Sigmoid colon (tissue), 6 donors: ENCODE measurements at regions not wholly inside any gene's neighbourhood (a gene's known extent, or its start where the extent isn't known, plus 50 kb on each side); places are given as distances from the start of the nearest gene placed in this dataset.

Experiments used
- DNase-seq: peaks from one replicate; pipeline ENCODE4 v3.0.0-alpha.2; 2019
- H3K27ac ChIP-seq, 4 donors: fragments of 200-600 bp; sonication (generic); one replicate each; pipeline ENCODE4 v1.5.1; 2016 to 2019; ENCODE audit warnings: mild to moderate bottlenecking in 1 of 4
- H3K27me3 ChIP-seq, 3 donors: fragments of 200-600 bp; sonication (generic); one replicate each; pipeline ENCODE4 v1.5.1; 2019; ENCODE audit warnings: mild to moderate bottlenecking in 1 of 3
- H3K36me3 ChIP-seq, 4 donors: fragments of 200-600 bp; sonication (generic); one replicate each; pipeline ENCODE4 v1.5.1; 2016 to 2019
- H3K4me1 ChIP-seq, 4 donors: fragments of 200-600 bp; sonication (generic); one replicate each; pipeline ENCODE4 v1.5.1; 2017 to 2019
- H3K4me3 ChIP-seq, 4 donors: fragments of 200-600 bp; sonication (generic); one replicate each; pipeline ENCODE4 v1.5.1; 2017 to 2019; ENCODE audit warnings: mild to moderate bottlenecking in 2 of 4, moderate library complexity in 1 of 4
- H3K9me3 ChIP-seq, 4 donors: fragments of 200-600 bp in 3 of 4; sonication (generic) in 3 of 4; one replicate each; pipeline versions ENCODE4 v1.5.1 to v1.6.1; 2013 to 2019
- EP300 ChIP-seq, 4 donors: sonication (generic); formaldehyde crosslinking; IDR thresholded peaks; one replicate each; pipeline ENCODE4 v1.6.1; 2017; ENCODE audit warnings: antibody characterized with exemption in 4 of 4
- POLR2A ChIP-seq, 2 donors: fragments of 450-650 bp; IDR thresholded peaks; one replicate each; pipeline ENCODE4 v1.6.1; 2016; ENCODE audit warnings: antibody characterized with exemption in 2 of 2, mild to moderate bottlenecking in 2 of 2, moderate library complexity in 2 of 2
- POLR2AphosphoS5 ChIP-seq, 4 donors: sonication (generic); formaldehyde crosslinking; IDR thresholded peaks; one replicate each; pipeline ENCODE4 v1.6.1; 2017; ENCODE audit warnings: antibody characterized with exemption in 4 of 4
- WGBS, 2 donors: extraction: QIAGEN DNeasy Blood & Tissue Kit; methylation state at CpG; one replicate each; pipeline ENCODE4 v1.1.7; 2013; 5-methylcytosine and 5-hydroxymethylcytosine counted together
- intact Hi-C: fragments of 100-400 bp; cut with DNase I; formaldehyde crosslinking; loops from one replicate; pipeline ENCODE4 v1.15.1; 2023
- TF ChIP-seq, protein P1 (sequence below), 4 experiments: fragments of 450-650 bp in 3 of 4; fragments of 200-600 bp in 1 of 4; IDR thresholded peaks; one replicate each; pipeline ENCODE4 v1.5.1; 2016 to 2019; ENCODE audit warnings: antibody characterized with exemption in 4 of 4, mild to moderate bottlenecking in 3 of 4, moderate library complexity in 2 of 4
- donor health status: healthy with polysubstance abuse.
- donor health status: healthy.

DNA sequence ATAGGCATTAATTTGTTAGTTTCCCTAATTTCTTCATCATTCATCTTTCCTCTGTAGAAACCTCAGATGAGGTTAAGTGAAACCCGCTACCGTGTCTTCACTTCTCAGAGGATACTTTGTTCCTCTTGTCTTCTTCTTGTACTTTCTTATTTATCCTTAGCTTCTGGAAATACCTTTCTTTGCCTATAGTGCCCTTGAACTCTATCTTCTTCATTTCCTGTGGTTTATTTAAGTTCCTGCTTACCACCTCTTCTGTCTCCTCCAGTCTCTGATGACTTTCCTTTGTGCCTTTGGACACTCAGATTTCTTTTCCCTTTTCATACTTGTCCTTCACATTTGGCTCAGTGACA is 159.6 kb upstream of the LEF1 start:
- intact Hi-C loops, result no loop called here
- Histone ChIP-seq H3K27ac (no peak overlapping the region), H3K9me3 (no peaks in the 10 kb centered on the region), H3K4me3 (no peak overlapping the region), H3K27me3 (no peaks in the 10 kb centered on the region), H3K36me3 (no peaks in the 10 kb centered on the region), H3K4me1 (no peaks in the 10 kb centered on the region)
- TF ChIP-seq, protein P1, sequence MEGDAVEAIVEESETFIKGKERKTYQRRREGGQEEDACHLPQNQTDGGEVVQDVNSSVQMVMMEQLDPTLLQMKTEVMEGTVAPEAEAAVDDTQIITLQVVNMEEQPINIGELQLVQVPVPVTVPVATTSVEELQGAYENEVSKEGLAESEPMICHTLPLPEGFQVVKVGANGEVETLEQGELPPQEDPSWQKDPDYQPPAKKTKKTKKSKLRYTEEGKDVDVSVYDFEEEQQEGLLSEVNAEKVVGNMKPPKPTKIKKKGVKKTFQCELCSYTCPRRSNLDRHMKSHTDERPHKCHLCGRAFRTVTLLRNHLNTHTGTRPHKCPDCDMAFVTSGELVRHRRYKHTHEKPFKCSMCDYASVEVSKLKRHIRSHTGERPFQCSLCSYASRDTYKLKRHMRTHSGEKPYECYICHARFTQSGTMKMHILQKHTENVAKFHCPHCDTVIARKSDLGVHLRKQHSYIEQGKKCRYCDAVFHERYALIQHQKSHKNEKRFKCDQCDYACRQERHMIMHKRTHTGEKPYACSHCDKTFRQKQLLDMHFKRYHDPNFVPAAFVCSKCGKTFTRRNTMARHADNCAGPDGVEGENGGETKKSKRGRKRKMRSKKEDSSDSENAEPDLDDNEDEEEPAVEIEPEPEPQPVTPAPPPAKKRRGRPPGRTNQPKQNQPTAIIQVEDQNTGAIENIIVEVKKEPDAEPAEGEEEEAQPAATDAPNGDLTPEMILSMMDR (IDR thresholded peaks at IDR 0.05), result no peak
- TF ChIP-seq POLR2AphosphoS5 (IDR thresholded peaks at IDR 0.05) (no peak), EP300 (IDR thresholded peaks at IDR 0.05) (no peak), POLR2A (IDR thresholded peaks at IDR 0.05) (no peak)
- 66 to 88% methylated on average over 2 of the region's 2 CpGs for WGBS, 2 donors
- DNase-seq, result no peak

DNA sequence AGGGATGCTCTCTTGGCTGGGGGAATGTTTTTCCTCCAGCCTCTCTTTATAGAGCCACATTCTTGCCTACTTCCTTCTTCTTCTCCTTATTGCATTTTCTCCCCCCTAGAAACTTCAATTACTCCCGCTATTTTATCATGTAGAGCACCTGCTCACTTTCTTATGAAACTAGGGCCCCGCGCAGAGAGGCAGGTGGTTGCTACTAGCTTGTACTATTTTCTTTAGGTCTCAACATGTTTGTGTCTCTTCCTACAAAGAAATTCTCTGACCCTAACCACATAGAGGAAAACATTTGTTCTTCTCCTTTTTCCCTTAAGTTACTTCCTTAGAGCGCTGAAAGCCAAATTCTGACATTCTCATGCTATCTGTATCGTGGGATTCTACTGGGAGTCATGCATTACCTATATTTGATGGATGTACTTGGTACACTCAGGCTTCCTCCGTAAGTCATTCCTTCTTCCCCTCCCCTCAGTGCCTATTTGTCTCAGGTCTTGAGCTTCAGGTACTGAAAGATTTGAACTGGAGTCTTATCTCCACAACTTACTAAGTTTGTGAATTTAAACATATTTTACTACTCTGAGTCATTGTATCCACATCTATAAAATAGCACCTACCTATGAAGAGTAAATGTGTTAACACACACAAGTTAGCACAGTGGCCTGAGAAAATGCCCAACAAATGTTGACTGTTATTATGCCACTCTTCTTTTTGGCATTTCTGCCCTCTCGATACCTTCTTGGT is 159.1 kb upstream of the LEF1 start:
- DNase-seq, result no peak
- Histone ChIP-seq H3K36me3 (no peaks in the 10 kb centered on the region), H3K4me1 (no peaks in the 10 kb centered on the region), H3K4me3 (no peak overlapping the region), H3K27me3 (no peaks in the 10 kb centered on the region), H3K27ac (no peak overlapping the region), H3K9me3 (no peaks in the 10 kb centered on the region)
- TF ChIP-seq POLR2AphosphoS5 (IDR thresholded peaks at IDR 0.05), result no peak
- no peak for TF ChIP-seq EP300 (IDR thresholded peaks at IDR 0.05)
- no peak for TF ChIP-seq POLR2A (IDR thresholded peaks at IDR 0.05)
- TF ChIP-seq, protein P1 (IDR thresholded peaks at IDR 0.05), result no peak
- intact Hi-C loops, result no loop called here
- WGBS, 2 donors, result 35 to 62% methylated on average over 7 of the region's 7 CpGs

DNA sequence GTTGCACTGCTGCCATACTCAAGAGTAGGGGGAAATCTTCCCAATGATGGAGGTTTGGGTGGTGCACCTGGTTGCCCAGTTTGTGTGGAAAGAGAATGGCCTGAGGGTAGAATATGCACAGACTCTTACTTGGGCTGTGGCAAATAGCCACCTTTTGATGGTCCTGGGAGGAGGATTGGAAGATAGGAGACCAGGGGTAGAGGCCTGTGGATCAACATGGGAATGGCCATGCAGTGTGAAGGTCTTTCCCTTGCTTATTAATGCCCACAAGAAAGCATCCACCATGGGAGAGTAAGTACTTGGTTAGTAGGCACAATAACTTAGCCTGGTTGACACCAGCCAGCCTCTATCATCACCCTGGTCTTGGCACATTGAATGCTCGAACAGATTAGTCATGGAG is 156.8 kb upstream of the LEF1 start:
- H3K27me3 ChIP-seq, result no peaks in the 10 kb centered on the region
- intact Hi-C loops, result no loop called here

DNA sequence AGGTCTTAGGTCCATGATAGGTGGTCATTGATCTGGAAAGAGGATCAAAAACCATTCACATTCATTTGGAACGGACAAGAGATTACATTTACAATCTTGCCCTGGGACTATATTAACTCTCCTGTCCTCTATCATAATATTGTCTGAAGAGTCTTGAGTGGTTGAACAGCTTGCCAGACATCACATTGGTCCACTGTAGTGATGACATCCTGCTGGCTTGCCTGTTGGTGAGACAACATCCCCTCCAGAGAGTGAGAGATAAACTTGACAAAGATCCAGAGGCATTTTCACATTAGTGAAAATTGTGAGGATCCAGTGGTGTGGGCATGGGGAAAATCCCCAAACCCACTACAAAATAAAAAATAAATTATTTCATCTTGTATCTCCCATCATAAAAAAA is 155.7 kb upstream of the LEF1 start:
- WGBS, 2 donors, result 84 to 98% methylated on average over 1 of the region's 1 CpG
- TF ChIP-seq POLR2A (IDR thresholded peaks at IDR 0.05), result no peak
- no peak for TF ChIP-seq POLR2AphosphoS5 (IDR thresholded peaks at IDR 0.05)
- TF ChIP-seq, protein P1 (IDR thresholded peaks at IDR 0.05), result no peak
- no peak for TF ChIP-seq EP300 (IDR thresholded peaks at IDR 0.05)
- Histone ChIP-seq H3K27ac (no peak overlapping the region), H3K9me3 (peaks cover 0 to 4% (median 1%) of the 10 kb centered on the region in 4 donors), H3K4me3 (no peak overlapping the region), H3K36me3 (no peaks in the 10 kb centered on the region), H3K27me3 (no peaks in the 10 kb centered on the region), H3K4me1 (no peaks in the 10 kb centered on the region)
- intact Hi-C loops, result no loop called here
- no peak for DNase-seq

More for the DNA sequence above, 156.8 kb upstream of the LEF1 start:
- TF ChIP-seq, protein P1 (IDR thresholded peaks at IDR 0.05), result no peak
- TF ChIP-seq POLR2AphosphoS5 (IDR thresholded peaks at IDR 0.05) (no peak), EP300 (IDR thresholded peaks at IDR 0.05) (no peak), POLR2A (IDR thresholded peaks at IDR 0.05) (no peak)
- 90 to 96% methylated on average over 1 of the region's 1 CpG for WGBS, 2 donors
- H3K27ac ChIP-seq, result no peak overlapping the region
- no peak overlapping the region for H3K4me3 ChIP-seq
- no peaks in the 10 kb centered on the region for H3K36me3 ChIP-seq
- no peak for DNase-seq
- peaks cover 0 to 4% (median 1%) of the 10 kb centered on the region in 4 donors for H3K9me3 ChIP-seq
- no peaks in the 10 kb centered on the region for H3K4me1 ChIP-seq

DNA sequence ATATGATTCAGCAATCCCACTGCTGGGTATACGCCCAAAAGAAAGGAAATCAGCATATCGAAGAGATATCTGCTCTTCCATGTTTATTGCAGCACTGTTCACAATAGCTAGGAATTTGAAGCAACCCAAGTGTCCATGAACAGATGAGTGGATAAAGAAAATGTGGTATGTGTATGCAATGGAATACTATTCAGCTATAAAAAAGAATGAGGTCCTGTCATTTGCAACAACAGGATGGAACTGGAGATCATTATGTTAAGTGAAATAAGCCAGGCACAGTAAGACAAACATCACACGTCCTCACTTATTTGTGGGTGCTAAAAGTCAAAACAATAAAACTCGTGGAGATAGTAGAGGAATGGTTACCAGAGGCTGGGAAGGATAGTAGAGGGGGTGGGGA is 153.8 kb upstream of the LEF1 start:
- intact Hi-C loops, result no loop called here
- WGBS, 2 donors, result 78 to 87% methylated on average over 4 of the region's 4 CpGs
- no peak for TF ChIP-seq EP300 (IDR thresholded peaks at IDR 0.05)
- TF ChIP-seq, protein P1 (IDR thresholded peaks at IDR 0.05), result no peak
- TF ChIP-seq POLR2AphosphoS5 (IDR thresholded peaks at IDR 0.05), result no peak
- no peak for TF ChIP-seq POLR2A (IDR thresholded peaks at IDR 0.05)

More for the DNA sequence above, 153.8 kb upstream of the LEF1 start:
- Histone ChIP-seq H3K9me3 (peaks cover 0 to 4% (median 1%) of the 10 kb centered on the region in 4 donors), H3K4me1 (no peaks in the 10 kb centered on the region), H3K27ac (no peak overlapping the region), H3K4me3 (no peak overlapping the region), H3K36me3 (no peaks in the 10 kb centered on the region), H3K27me3 (peaks cover 0 to 5% (median 0%) of the 10 kb centered on the region in 3 donors)
- no peak for DNase-seq
